IPS DF 6.9 (cell line): ENCODE measurements at regions not wholly inside any gene's neighbourhood (a gene's known extent, or its start where the extent isn't known, plus 50 kb on each side); places are given as distances from the start of the nearest gene placed in this dataset.
"Not testable (repeated sequence)": the region's sequence is repeated elsewhere in the genome, so short reads cannot be mapped to it uniquely, and the experiment has no call there.

ENCODE experiments used
- DNase-seq: peaks from one replicate; pipeline ENCODE4 v3.0.0-alpha.2; 2013; ENCODE audit warnings: low read depth, low spot score
- H3K27ac ChIP-seq: one replicate; pipeline ENCODE4 v1.5.1; 2013; ENCODE audit warnings: low read length, control low read depth
- H3K27me3 ChIP-seq: 2 replicates; pipeline ENCODE4 v1.6.1; 2013; ENCODE audit warnings: mild to moderate bottlenecking, low read length; ENCODE audit not compliant: control insufficient read depth, insufficient read depth
- H3K36me3 ChIP-seq: 2 replicates; pipeline ENCODE4 v1.6.1; 2013; ENCODE audit warnings: low read length; ENCODE audit not compliant: control insufficient read depth, insufficient read depth
- H3K4me1 ChIP-seq: 2 replicates; pipeline ENCODE4 v1.6.1; 2013; ENCODE audit warnings: low read length; ENCODE audit not compliant: control insufficient read depth, insufficient read depth
- H3K4me3 ChIP-seq: 2 replicates; pipeline ENCODE4 v1.5.1; 2013; ENCODE audit warnings: mild to moderate bottlenecking, low read length
- H3K9me3 ChIP-seq: 2 replicates; pipeline ENCODE4 v1.6.1; 2013; ENCODE audit warnings: low read length, inconsistent platforms; ENCODE audit not compliant: control insufficient read depth, insufficient read depth
- WGBS: extraction: QIAGEN DNeasy Blood & Tissue Kit; methylation state at CpG from one replicate; pipeline ENCODE4 v1.1.7; 2013; ENCODE audit warnings: mixed read lengths, missing lambda C conversion rate; ENCODE audit not compliant: insufficient read length, insufficient coverage; 5-methylcytosine and 5-hydroxymethylcytosine counted together

DNA sequence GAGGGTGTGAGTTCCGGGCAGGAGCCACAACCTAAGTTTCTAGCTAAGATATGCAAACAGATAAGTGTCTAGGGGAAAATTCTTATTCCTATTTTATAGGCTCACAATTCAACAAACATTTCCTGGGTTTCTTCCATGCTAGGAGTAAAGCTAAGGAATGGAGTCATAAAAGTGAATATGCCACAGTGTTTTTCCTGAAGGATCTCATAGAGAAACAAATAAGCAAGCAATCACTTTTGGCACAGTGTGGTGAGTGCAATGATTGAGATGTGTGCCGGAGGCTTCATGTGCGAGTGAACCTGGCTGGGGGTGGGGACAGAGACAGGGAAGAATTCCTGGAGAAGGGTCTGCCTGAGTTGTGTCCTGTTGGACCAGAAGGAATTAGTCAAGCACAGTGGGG, 147.4 kb downstream of the TENT5C start:
- Histone ChIP-seq H3K27me3 (no peaks in the 10 kb centered on the region), H3K27ac (no peak overlapping the region), H3K4me1 (no peaks in the 10 kb centered on the region), H3K9me3 (no peaks in the 10 kb centered on the region), H3K36me3 (no peaks in the 10 kb centered on the region), H3K4me3 (no peak overlapping the region)
- no CpG with 5 or more reads among the region's 3 CpGs for WGBS
- no peak for DNase-seq

GRCh38 chr1:117753652-117754051, 147.8 kb downstream of the TENT5C start:
- no peak for DNase-seq
- no CpG with 5 or more reads among the region's 5 CpGs for WGBS

DNA sequence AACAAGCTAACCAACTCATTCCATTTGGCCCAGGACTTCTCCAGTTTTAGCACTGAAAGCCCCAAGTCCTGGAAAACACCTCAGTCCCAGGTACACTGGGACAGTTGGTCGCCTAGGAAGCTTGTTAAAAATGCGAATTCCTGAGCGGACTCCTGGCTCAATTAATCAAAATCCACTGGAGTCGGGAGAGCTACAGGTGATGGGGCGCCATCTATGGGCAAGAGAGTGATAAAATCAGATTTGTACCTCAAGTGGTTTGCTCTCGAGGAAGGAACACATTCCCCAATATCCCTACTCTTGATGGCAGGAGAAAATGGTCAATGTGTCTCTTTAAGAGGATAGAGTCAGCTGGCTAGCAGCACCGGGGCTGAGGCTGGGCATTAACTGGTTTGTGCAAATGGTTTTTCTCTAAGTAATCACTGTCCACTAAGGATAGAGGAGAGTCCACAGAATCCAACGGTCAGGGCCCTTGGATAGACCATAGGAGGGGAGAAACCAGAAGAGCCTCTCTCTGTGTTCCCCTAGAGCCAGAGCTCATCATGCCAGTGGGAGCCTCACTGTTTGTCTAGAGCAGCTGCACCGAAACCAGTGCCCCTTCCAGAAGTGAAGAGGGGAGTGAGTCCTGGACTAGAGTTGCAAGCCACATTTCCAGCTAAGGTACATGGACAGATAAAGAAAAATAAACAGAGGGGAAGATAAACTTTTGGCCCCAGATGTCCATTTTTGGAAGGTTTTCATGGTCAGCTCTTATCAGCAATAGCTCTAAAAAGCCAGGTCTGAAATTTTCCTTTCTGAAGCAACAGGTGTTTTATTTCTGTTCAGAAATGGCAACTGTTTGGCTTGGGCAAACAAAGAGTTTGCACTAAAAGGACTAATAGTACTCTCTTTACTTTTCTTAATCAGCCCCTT, 148.5 kb downstream of the TENT5C start:
- Histone ChIP-seq H3K36me3 (no peaks in the 10 kb centered on the region), H3K9me3 (no peaks in the 10 kb centered on the region), H3K4me1 (peaks cover 1% of the 10 kb centered on the region; the same call in 1 of the 2 replicates), H3K4me3 (no peak overlapping the region), H3K27me3 (no peaks in the 10 kb centered on the region), H3K27ac (no peak overlapping the region)
- DNase-seq: peak; percentile 48
- no CpG with 5 or more reads among the region's 9 CpGs for WGBS

More at GRCh38 chr1:117753652-117754051, 147.8 kb downstream of the TENT5C start:
- no peaks in the 10 kb centered on the region for H3K36me3 ChIP-seq
- no peak overlapping the region for H3K4me3 ChIP-seq
- no peak overlapping the region for H3K27ac ChIP-seq
- no peaks in the 10 kb centered on the region for H3K4me1 ChIP-seq
- H3K9me3 ChIP-seq: no peaks in the 10 kb centered on the region
- no peaks in the 10 kb centered on the region for H3K27me3 ChIP-seq

GRCh38 chr1:117757668-117758067, 151.8 kb downstream of the TENT5C start:
- no peak for DNase-seq

GRCh38 chr1:117758444-117759316, 152.8 kb downstream of the TENT5C start:
- H3K4me1 ChIP-seq: peaks cover 1% of the 10 kb centered on the region; the same call in 1 of the 2 replicates
- no peaks in the 10 kb centered on the region for H3K9me3 ChIP-seq
- no peaks in the 10 kb centered on the region for H3K27me3 ChIP-seq
- no peak overlapping the region for H3K4me3 ChIP-seq
- no peak overlapping the region for H3K27ac ChIP-seq
- no peaks in the 10 kb centered on the region for H3K36me3 ChIP-seq
- no CpG with 5 or more reads among the region's 26 CpGs for WGBS
- peak; percentile 91 for DNase-seq

More at GRCh38 chr1:117757668-117758067, 151.8 kb downstream of the TENT5C start:
- no peak overlapping the region for H3K27ac ChIP-seq
- no CpG with 5 or more reads among the region's 3 CpGs for WGBS
- H3K36me3 ChIP-seq: no peaks in the 10 kb centered on the region
- no peaks in the 10 kb centered on the region for H3K9me3 ChIP-seq
- peaks cover 1% of the 10 kb centered on the region; the same call in 1 of the 2 replicates for H3K4me1 ChIP-seq
- H3K4me3 ChIP-seq: no peak overlapping the region
- H3K27me3 ChIP-seq: no peaks in the 10 kb centered on the region

DNA sequence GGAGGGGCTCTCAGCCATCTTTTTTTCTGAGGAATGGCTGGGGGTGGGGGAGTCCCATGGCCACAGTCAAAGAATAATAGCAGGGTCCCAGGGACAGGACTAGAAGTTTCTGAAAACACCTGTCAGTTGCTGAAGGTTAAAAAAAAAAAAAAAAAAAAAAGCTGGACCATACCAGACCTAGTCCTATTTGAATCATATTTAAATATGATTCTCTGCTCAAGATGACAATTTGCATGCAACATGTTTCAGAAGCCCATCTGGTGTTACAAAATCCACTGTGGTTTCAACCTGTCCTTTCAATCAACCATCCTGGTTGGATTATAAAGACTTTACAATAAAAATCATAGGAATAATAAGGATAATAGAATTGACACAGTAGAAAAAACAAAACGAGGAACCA, 153.7 kb downstream of the TENT5C start:
- Histone ChIP-seq H3K36me3 (no peaks in the 10 kb centered on the region), H3K27me3 (no peaks in the 10 kb centered on the region), H3K4me3 (no peak overlapping the region), H3K27ac (no peak overlapping the region), H3K9me3 (no peaks in the 10 kb centered on the region), H3K4me1 (peaks cover 1% of the 10 kb centered on the region; the same call in 1 of the 2 replicates)
- WGBS: no CpG with 5 or more reads among the region's 1 CpG
- DNase-seq: no peak

GRCh38 chr1:117760069-117760468, 154.2 kb downstream of the TENT5C start:
- no CpG with 5 or more reads among the region's 1 CpG for WGBS
- Histone ChIP-seq H3K4me1 (peaks cover 1% of the 10 kb centered on the region; the same call in 1 of the 2 replicates), H3K27me3 (no peaks in the 10 kb centered on the region), H3K9me3 (no peaks in the 10 kb centered on the region), H3K36me3 (no peaks in the 10 kb centered on the region), H3K4me3 (no peak overlapping the region), H3K27ac (no peak overlapping the region)
- no peak for DNase-seq

- Histone ChIP-seq H3K4me3 (no peak overlapping the region), H3K4me1 (peaks cover 1% of the 10 kb centered on the region; the same call in 1 of the 2 replicates), H3K36me3 (no peaks in the 10 kb centered on the region), H3K27ac (no peak overlapping the region), H3K9me3 (no peaks in the 10 kb centered on the region), H3K27me3 (no peaks in the 10 kb centered on the region)
- no peak for DNase-seq
- no CpG with 5 or more reads among the region's 2 CpGs for WGBS
Measured at GRCh38 chr1:117760485-117760884, 154.6 kb downstream of the TENT5C start.

- no CpG with 5 or more reads among the region's 1 CpG for WGBS
- H3K9me3 ChIP-seq, H3K36me3 ChIP-seq, H3K27me3 ChIP-seq, DNase-seq, H3K4me3 ChIP-seq, H3K27ac ChIP-seq, H3K4me1 ChIP-seq: not testable (repeated sequence)
Measured at GRCh38 chr1:117767756-117768155, 161.7 kb downstream of the GDAP2 start.

GRCh38 chr1:117770981-117771531, 158.4 kb downstream of the GDAP2 start:
- no peak for DNase-seq
- Histone ChIP-seq H3K27ac (no peak overlapping the region), H3K4me1 (no peaks in the 10 kb centered on the region), H3K27me3 (no peaks in the 10 kb centered on the region), H3K4me3 (no peak overlapping the region), H3K36me3 (no peaks in the 10 kb centered on the region), H3K9me3 (no peaks in the 10 kb centered on the region)
- no CpG with 5 or more reads among the region's 1 CpG for WGBS
